DMS79 (cell line): ENCODE measurements at regions not wholly inside any gene's neighbourhood (a gene's known extent, or its start where the extent isn't known, plus 50 kb on each side); places are given as distances from the start of the nearest gene placed in this dataset.

Source experiments
- DNase-seq: peaks from one replicate; lab custom pipeline; 2025; lab: John Stamatoyannopoulos, UW

DNA sequence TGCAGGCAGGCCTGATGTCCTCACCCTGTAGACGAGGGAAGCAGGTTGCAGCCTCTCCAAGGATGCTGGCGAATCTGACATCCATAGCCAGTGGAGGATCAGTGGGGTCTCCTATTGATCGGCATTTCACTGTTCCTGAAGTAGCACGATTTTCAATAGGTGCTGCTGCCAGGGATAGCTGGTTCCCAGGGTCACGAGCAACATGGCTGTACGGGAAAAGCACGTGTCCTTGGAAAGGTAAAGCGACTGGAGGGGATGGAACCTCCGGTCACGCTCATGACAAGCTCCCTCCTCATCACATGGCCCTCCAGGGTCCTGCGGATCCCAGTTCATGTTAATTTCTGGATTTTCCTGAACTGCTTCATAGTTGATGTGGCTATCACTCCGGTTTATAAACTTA is 373.7 kb upstream of the SMIM21 start:
- DNase-seq: no peak

DNA sequence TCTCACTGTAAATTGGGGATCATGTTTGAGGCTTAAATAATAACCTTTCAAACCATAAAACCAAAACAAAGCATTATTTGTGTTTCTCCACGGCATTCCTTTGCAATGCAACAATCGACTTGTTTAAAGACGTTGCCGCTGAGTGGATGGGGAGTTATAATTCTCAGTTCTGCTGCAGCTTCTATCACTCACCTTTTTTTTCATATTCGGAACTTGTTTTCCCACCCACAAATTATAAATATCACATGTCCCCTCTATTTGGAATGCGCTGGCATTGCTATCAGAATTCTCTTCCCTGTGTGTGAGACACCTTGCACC is 372.8 kb upstream of the SMIM21 start:
- DNase-seq: no peak

DNA sequence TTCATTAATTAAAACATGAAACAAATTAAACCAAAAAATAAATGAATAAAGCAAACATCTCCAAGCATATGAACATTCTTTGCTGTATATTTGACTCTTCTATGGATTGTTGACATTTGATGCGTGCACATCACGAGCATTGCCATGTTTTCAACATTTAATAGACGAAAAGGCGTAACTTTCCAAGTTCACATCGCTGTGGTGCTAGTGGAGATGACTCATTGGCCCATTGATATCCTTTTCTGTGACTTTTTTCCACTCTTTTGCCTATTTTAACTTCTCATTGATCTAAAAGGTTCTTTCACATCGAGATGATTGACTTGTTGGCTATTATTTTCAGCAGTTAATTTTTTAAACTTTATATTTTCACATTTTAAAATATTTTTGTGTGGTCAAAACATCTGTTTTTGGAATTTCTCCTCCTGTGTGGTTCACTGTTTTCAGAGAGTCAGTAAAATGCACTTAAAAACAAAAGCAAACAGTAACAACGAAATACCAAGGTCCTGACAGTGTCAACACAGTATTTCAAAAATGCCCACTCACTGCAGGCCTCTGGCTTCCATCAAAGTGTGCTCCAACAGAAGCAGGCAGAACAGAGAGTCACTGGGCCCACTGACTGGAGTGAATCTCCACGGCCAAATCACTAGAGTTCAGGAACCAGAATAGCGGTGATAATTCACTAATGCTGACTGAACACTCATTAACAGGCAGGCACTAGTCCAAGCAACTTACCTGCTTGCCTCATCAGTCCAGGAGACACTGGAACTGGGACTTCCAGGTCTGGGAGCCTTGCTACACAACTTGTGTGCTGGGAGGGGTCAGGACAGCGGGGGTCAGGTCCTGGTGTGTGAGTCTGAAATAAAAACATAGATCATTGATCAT is 372.2 kb upstream of the SMIM21 start:
- DNase-seq: no peak

DNA sequence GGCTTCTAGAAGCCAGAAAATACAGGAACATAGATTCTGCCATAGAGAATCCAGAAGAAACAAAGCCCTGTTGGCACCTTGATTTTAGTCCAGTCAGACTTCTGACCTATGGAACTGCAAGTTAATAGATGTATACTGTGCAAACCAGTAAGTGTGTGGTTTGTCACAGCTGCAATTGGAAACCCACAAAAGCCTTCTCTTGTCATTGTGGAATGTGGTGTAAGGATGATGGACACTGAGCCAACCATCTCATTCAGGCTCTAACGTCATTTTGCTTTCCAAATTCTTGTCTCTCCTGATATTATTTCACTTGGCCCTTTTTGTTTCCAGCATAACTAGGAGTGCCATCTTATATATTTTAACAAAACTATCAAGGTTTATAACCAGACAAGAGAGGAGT is 369.5 kb upstream of the SMIM21 start:
- no peak for DNase-seq

DNA sequence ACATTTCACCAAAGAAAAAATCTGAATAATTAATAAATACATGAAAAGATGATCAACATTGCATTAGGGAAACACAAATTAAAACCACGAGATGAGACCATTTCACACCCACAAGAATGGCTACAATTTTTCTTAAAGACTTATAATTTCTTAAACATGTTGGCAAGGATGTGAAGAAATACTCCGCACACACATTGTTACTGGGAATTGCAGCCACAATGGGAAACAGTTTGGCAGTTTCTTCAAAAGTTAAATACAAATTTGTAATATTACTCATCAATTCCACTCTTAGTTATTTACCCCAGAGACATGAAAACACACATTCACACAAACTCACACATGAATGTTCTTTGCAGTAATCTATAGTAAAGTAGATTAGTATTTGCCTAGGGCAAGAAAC is 363.3 kb upstream of the SMIM21 start:
- DNase-seq: no peak

DNA sequence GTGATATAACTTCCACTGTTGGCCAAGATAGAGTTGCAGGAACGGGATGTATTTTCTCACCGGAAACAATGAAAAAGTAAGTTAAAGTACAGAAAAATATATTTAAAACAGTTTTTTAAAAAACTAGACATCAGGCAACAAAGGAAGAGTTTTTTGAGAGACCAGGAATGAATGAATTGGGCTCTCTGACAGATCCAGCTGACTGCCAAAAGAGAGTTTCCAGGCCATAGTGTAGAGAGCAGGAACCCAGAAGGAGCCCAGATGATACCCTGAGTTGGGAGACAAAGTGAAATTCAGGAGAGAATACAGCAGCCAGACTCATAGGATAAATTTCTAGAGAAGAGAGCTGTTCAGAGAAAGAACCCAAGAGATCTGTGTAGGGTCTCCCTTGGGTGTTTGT is 362.6 kb upstream of the SMIM21 start:
- DNase-seq: no peak

DNA sequence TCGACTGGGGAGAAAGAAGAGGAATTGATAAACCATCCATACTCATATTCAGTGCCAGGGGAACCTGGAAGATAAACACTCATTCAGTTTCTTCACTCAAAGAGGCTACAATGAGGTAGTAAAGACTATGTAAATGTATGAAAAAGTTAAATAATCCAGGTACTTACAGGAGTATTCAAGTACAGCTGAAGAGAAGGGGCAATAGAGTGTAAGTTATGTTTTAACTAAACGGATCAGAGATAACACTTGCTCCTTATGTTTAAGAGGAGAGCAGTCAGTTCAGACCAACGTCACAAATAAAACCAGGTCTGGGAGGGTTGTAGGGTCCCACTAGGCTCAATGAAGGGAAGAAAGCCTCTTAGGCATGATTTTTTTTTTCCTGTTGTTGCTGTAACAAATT is 358.3 kb upstream of the SMIM21 start:
- DNase-seq: no peak

GRCh38 chr18:75785206-75785605 is 357.7 kb upstream of the SMIM21 start:
- DNase-seq: no peak

GRCh38 chr18:75784390-75784789 is 356.9 kb upstream of the SMIM21 start:
- no peak for DNase-seq

DNA sequence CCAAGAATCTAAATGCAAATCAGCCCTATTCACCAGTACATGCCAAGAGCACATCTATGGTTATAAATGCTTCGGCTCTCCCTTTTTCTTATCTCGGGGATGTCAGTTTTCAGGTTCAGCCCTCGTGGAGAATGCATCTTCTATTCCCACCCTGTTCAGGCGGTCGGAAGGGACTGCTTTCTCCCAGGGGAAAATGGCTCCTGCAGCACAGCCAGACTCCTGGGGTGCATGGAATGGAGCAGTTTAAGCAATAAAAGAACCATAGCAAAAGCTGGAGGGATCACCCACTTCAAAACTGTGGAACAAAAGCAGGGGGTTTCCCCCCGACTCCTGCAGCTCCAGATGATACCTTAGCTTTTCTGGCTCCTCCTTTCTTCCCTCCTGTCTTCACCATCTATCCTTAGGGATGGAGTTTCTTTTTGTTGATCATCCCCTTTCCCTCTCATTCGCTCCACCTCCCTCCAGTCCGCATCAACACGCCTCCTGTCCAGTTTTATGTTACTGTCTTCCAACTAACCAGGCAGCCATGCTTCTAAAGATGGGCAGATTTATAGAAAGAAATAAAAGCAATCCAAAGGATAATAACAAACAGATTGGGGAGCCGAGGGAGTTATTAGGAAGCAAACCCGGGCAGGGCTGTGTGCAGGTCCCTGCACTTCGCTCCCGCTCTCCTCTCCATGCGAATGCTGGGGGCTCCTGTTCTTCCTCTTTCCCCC is 356.2 kb upstream of the SMIM21 start:
- no peak for DNase-seq

DNA sequence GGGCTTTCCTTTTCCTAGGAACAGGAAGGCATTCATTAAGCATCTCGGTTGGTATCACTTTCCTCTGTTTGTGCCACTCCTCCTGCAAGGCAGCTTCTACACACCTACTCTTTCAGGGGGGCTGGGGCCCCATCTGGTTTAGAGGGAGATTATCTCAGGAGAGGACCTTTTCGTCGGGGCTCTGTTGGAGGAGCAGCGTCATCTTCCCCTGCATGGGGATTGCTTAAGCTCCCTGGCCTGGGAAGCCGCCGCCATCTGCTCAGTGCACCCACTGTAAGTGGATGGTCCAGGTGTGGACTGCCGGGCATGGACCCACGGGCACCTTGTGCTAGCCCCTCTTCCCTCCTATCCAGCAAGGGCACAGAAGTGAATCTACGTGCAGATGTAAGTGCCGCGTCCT is 355.3 kb upstream of the SMIM21 start:
- no peak for DNase-seq

- no peak for DNase-seq
These were observed 354.7 kb upstream of the SMIM21 start for GRCh38 chr18:75782204-75782603.

DNA sequence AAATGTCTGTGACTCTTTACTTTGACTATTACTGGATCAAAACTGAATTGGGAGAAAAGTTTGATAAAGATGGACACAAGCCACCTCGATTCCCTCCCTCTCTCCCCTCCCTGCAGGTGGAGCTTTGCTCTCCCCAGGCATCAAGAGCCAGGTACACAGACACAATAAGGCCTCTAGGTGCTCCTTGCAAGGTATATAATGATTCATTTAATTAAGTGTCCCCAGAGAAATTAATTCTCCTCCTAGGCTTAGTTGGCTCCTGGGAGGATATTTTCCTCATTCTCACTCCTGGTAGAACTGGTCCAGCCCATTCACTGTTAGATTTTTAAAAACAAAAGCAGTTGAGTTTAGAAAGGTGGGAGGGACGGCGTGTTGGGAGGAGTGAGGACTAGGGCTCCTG is 352.4 kb upstream of the SMIM21 start:
- DNase-seq: no peak

DNA sequence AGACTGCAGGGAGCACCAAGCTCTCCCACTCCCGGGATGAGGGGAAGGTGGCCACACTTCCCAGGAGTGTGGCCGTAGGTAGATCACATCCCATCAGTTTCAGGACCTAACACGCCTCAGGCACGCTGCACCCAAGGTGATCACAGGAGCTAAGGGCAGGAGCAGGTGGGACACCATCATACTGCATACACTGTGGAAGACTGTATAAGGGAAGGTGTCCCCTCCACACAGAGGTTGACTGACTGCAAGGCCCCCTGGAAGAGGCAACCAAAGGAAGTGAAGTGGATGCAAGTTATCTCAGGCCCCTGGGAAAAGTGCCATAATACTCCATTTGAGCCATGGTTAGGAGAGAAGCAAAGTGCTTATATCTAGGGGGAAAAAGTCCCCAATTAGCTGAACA is 351.9 kb upstream of the SMIM21 start:
- DNase-seq: no peak

DNA sequence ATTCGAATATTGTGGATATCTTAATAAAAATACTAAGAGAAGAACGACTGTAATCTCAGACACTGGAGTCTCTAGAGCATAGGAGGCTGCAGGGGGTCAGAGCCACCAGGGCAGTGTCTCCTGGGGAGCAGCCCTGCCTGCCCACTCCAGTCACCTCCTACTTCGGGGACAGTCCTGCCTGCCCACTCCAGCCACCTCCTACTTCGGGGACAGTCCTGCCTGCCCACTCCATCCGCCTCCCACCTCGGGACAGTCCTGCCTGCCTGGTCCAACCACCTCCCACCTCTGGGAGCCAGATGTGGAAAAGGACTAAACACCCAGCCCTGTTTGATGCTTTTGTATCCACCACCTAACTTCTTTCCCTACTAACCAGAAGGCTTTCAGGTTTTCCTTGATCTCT is 350.1 kb upstream of the SMIM21 start:
- no peak for DNase-seq

DNA sequence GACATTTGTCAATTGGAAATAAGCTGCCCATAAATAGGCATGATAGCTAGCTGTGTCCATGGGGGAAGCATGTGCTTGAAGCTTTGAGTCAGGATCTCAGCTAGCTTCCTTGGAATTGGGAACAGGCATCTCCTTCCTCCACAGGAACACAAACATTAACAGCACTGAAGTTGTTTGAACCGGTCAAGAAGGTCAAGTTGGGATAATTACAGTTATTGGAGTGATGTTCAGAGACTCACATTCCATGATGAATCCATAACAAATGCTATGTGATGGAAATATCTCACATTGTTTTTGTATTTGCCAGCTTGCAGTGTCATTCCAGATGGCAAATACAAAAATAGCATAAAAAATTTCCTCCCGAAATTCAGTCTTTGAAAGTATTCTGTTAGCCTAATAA is 347.6 kb upstream of the SMIM21 start:
- no peak for DNase-seq

DNA sequence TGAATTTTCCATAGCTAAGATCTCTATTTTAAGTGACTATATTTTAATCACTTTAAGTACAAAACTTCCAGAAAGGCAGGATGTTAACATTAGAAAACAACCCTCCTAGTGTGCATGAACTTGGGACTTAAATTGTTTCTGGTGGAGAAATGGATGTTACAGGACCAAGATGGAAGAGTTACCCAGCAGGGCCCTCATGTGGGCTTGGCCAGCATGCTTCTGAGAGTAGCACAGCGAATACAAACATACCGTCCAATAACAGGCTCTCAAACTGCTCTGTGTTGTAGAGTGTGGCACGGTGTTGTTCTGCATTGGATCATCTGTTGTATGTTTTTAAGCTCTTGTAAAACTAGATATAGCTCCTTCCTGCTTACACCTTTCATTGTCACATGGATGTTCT is 346.1 kb upstream of the SMIM21 start:
- no peak for DNase-seq

DNA sequence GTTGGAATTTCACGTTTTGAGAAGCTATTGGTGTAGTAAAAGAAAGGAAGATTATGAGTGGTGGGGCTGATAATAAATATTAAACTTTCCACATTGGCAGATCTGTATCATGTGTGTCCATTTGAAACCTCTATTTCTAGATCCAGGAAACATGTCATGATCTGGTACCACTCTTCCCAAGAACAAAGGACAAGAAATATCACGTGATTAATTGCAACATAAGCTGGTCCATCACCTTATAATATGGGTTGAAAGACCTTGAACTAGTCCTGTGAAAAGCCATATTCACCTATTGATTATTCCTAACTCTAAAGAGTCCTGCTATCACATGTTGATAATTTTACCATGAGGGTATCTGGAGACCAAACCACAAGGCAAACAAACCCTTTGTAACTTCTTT is 335.3 kb upstream of the SMIM21 start:
- no peak for DNase-seq

- DNase-seq: no peak
These were observed 332.7 kb upstream of the SMIM21 start for GRCh38 chr18:75760208-75760607.

DNA sequence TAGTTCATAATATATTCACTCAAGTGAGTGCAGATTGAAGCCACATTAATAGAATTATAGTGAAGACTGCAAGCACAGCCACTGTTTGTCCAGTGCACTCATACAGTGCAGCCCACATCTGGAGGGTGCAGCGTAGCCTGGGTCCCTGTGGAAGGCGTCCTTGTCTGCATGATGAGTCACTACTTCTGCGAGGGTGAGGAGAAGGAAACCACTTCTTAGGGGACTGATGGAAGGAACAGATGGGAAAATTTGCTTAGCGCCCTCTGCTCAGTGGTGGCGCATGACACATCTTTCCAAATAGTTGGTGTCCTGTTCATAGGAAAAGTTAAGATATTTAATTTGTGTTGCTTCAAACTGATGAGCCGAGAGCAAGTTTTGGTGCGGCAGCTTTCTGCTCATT is 330.4 kb upstream of the SMIM21 start:
- no peak for DNase-seq

DNA sequence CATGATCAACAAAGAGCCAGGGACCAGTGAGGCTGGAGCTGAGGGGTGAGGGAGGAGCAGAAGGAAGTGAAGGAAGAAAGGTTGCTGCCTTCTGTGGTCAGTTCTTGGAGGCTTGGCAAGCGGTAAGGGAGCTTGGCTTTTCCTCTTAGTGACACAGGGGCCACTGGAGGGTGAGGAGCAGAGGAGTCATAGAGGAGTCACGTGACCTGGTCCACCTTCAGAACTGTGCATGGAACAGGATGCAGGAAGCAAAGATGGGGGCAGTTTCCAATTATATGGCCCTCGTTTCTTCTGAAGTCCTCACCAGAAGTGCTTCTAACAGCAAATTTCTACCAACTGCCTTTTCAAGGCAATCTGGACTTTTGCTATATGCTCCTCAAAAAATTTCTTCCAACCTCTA is 326.9 kb upstream of the SMIM21 start:
- no peak for DNase-seq

GRCh38 chr18:75753753-75754152 is 326.2 kb upstream of the SMIM21 start:
- no peak for DNase-seq

GRCh38 chr18:75752740-75753263 is 325.3 kb upstream of the SMIM21 start:
- no peak for DNase-seq

DNA sequence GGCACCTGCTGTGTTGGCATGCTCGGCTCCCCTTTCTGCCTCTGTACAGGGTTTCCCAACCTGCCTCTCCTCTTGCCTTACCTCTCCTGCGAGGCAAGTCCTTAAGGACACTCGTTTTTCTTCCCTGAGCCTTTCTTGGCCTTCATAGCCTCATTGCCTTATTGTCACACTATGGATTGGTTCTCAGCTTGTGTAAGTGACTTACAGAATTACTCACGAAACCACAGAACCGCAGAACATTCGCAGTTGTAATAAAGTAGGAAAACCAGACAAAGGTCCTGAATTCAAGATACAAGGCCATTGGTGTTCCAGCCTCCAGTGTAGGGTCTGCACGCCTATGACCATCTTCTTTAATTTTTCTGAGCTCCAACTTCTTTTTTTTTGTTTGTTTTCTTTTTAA is 317.6 kb upstream of the SMIM21 start:
- no peak for DNase-seq
